ENCODE measurements at regions not wholly inside any gene's neighbourhood (a gene's known extent, or its start where the extent isn't known, plus 50 kb on each side); places are given as distances from the start of the nearest gene placed in this dataset.
A peak's percentile ranks its signal among the peaks of the same experiment; 100 is the strongest.
"Not testable (repeated sequence)": the region's sequence is repeated elsewhere in the genome, so short reads cannot be mapped to it uniquely, and the experiment has no call there.

- DNase-seq; intact Hi-C loops (cut with DNase I): not testable (repeated sequence)
Measured at GRCh38 chr9:42656789-42657188, 473.3 kb downstream of the SPATA31A6 start.

GRCh38 chr9:42657496-42657895 lies 474.0 kb downstream of the SPATA31A6 start:
- intact Hi-C loops (cut with DNase I); DNase-seq: not testable (repeated sequence)

- intact Hi-C loops (cut with DNase I): not testable (repeated sequence)
Measured at GRCh38 chr9:42697146-42697545, 513.7 kb downstream of the SPATA31A6 start.

GRCh38 chr9:42702890-42703289 lies 519.4 kb downstream of the SPATA31A6 start:
- intact Hi-C loops (cut with DNase I); DNase-seq: not testable (repeated sequence)

More at GRCh38 chr9:42697146-42697545, 513.7 kb downstream of the SPATA31A6 start:
- DNase-seq: not testable (repeated sequence)

- intact Hi-C loops (cut with DNase I): not testable (repeated sequence)
- peak in 4 of 10 donors; percentile 16 to 74 (median 44) for DNase-seq
Measured at GRCh38 chr9:42724841-42725835, 541.7 kb downstream of the SPATA31A6 start.

- intact Hi-C loops (cut with DNase I): not testable (repeated sequence)
- DNase-seq: peak; percentile 68 to 97 (median 82)
Measured at GRCh38 chr9:42743030-42743814, 559.8 kb downstream of the SPATA31A6 start.

GRCh38 chr9:42757251-42757650 lies 573.8 kb downstream of the SPATA31A6 start:
- intact Hi-C loops (cut with DNase I); DNase-seq: not testable (repeated sequence)

- DNase-seq; intact Hi-C loops (cut with DNase I): not testable (repeated sequence)
Measured at GRCh38 chr9:42759320-42759719, 575.9 kb downstream of the SPATA31A6 start.

GRCh38 chr9:42782201-42782600 lies 598.7 kb downstream of the SPATA31A6 start:
- intact Hi-C loops (cut with DNase I): not testable (repeated sequence)
- peak in 1 of 10 donors; percentile 66 for DNase-seq

GRCh38 chr9:42792725-42793124 lies 609.3 kb downstream of the SPATA31A6 start:
- DNase-seq: peak in 1 of 10 donors; percentile 52
- intact Hi-C loops (cut with DNase I): not testable (repeated sequence)

GRCh38 chr9:42798571-42798970 lies 615.1 kb downstream of the SPATA31A6 start:
- DNase-seq; intact Hi-C loops (cut with DNase I): not testable (repeated sequence)

GRCh38 chr9:42802716-42803115 lies 619.3 kb downstream of the SPATA31A6 start:
- intact Hi-C loops (cut with DNase I); DNase-seq: not testable (repeated sequence)

GRCh38 chr9:42806674-42807073 lies 623.2 kb downstream of the SPATA31A6 start:
- intact Hi-C loops (cut with DNase I): not testable (repeated sequence)
- DNase-seq: peak in 1 of 10 donors; percentile 16

GRCh38 chr9:42821468-42821867 lies 638.0 kb downstream of the SPATA31A6 start:
- intact Hi-C loops (cut with DNase I); DNase-seq: not testable (repeated sequence)

GRCh38 chr9:42848156-42848555 lies 664.7 kb downstream of the SPATA31A6 start:
- intact Hi-C loops (cut with DNase I); DNase-seq: not testable (repeated sequence)

GRCh38 chr9:42850896-42851693 lies 667.6 kb downstream of the SPATA31A6 start:
- intact Hi-C loops (cut with DNase I): not testable (repeated sequence)
- DNase-seq: peak in 5 of 10 donors; percentile 3 to 86 (median 63)

- peak in 2 of 10 donors; percentile 4 to 58 for DNase-seq
Measured at GRCh38 chr9:42851701-42852100, 668.2 kb downstream of the SPATA31A6 start.

GRCh38 chr9:42852133-42852930 lies 668.9 kb downstream of the SPATA31A6 start:
- intact Hi-C loops (cut with DNase I): not testable (repeated sequence)
- peak in 9 of 10 donors; percentile 16 to 93 (median 46) for DNase-seq

More at GRCh38 chr9:42851701-42852100, 668.2 kb downstream of the SPATA31A6 start:
- intact Hi-C loops (cut with DNase I): not testable (repeated sequence)

GRCh38 chr9:42860133-42860532 lies 676.7 kb downstream of the SPATA31A6 start:
- intact Hi-C loops (cut with DNase I); DNase-seq: not testable (repeated sequence)

Data from posterior cingulate gyrus (tissue), 11 donors.